Stimulated activated CD4-positive, alpha-beta T cell treated with anti-CD3 and anti-CD28 coated beads, Interleukin-2, amount 100 ng/mL, for 24 hours (primary cell): ENCODE measurements at regions not wholly inside any gene's neighbourhood (a gene's known extent, or its start where the extent isn't known, plus 50 kb on each side); places are given as distances from the start of the nearest gene placed in this dataset.
"Not testable (repeated sequence)": the region's sequence is repeated elsewhere in the genome, so short reads cannot be mapped to it uniquely, and the experiment has no call there.

Experiments used
- DNase-seq, 2 donors: peaks; one replicate each; pipeline ENCODE4 v3.0.0-alpha.2; 2020

- DNase-seq: no peak
Measured at GRCh38 chr11:110347660-110348059, 51.2 kb upstream of the RDX start.

GRCh38 chr11:110349138-110349996 lies 53.0 kb upstream of the RDX start:
- DNase-seq: peak; percentile 76 to 81

GRCh38 chr11:110349997-110350383 lies 53.6 kb upstream of the RDX start:
- DNase-seq: not testable (repeated sequence)

GRCh38 chr11:110355011-110355744 lies 58.8 kb upstream of the RDX start:
- no peak for DNase-seq

- no peak for DNase-seq
Measured at GRCh38 chr11:110356762-110357671, 60.6 kb upstream of the RDX start.

- DNase-seq: no peak
Measured at GRCh38 chr11:110358336-110358735, 61.9 kb upstream of the RDX start.

- not testable (repeated sequence) for DNase-seq
Measured at GRCh38 chr11:110360781-110361408, 64.5 kb upstream of the RDX start.

GRCh38 chr11:110362971-110363509 lies 66.6 kb upstream of the RDX start:
- DNase-seq: no peak

- DNase-seq: no peak
Measured at GRCh38 chr11:110366291-110366690, 63.5 kb upstream of the FDX1 start.

- DNase-seq: no peak
Measured at GRCh38 chr11:110367571-110367970, 62.2 kb upstream of the FDX1 start.

GRCh38 chr11:110371084-110371483 lies 58.7 kb upstream of the FDX1 start:
- no peak for DNase-seq

- no peak for DNase-seq
Measured at GRCh38 chr11:110373051-110373702, 56.6 kb upstream of the FDX1 start.

GRCh38 chr11:110374921-110375320 lies 54.8 kb upstream of the FDX1 start:
- DNase-seq: no peak

GRCh38 chr11:110375351-110375750 lies 54.4 kb upstream of the FDX1 start:
- no peak for DNase-seq

- no peak for DNase-seq
Measured at GRCh38 chr11:110376021-110376420, 53.7 kb upstream of the FDX1 start.

GRCh38 chr11:110376711-110377324 lies 52.9 kb upstream of the FDX1 start:
- DNase-seq: peak; percentile 18 to 25

GRCh38 chr11:110377434-110377833 lies 52.3 kb upstream of the FDX1 start:
- DNase-seq: no peak

- no peak for DNase-seq
Measured at GRCh38 chr11:110379261-110379660, 50.5 kb upstream of the FDX1 start.

- DNase-seq: no peak
Measured at GRCh38 chr11:110379936-110380335, 49.8 kb upstream of the FDX1 start.
